SK-N-DZ (cell line): ENCODE measurements at regions not wholly inside any gene's neighbourhood (a gene's known extent, or its start where the extent isn't known, plus 50 kb on each side); places are given as distances from the start of the nearest gene placed in this dataset.

Experiments used
- DNase-seq: peaks from one replicate; pipeline ENCODE4 v3.0.0-alpha.2; 2015; ENCODE audit warnings: low spot score

DNA sequence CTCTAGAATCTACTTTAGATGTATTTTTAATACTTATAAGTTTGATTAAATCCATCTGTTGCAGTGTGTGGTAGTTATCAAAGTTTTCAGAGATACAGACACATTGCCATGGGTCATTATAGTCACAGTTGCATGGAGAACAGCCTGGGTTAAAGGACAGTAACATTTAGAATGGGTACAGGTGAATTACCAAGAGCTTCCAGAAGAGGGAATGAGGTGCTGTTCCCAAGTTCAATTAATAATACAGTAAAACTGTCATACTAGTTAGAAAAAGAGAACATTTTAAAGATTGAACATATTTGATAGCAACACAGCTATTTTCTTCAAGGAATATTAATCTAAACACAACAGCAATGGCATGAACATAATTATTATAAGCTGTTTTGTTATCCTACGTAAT, 322.6 kb upstream of the SLC10A2 start:
- no peak for DNase-seq

- DNase-seq: no peak
Measured at GRCh38 chr13:103386341-103386740, 320.1 kb upstream of the SLC10A2 start.

GRCh38 chr13:103373916-103374315, 307.7 kb upstream of the SLC10A2 start:
- no peak for DNase-seq

DNA sequence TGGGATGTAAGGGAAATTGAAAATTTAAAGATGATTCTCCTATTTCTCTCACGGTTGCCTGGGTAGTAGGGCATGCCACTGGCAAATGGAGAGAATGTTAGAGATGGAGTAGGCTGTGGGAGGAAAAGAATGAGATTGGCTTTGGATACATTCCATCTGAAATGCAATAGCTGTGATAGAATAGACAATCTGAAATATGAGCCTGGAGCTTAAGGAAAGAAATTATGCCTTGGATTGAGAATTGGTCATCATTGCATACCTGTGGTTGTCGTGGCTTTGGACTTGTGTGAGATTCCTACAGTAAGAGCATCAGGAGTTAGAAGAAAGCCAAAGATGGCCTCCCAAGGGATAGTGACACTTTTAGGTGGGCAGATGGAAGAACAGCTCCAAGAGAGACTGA, 305.1 kb upstream of the SLC10A2 start:
- DNase-seq: no peak

DNA sequence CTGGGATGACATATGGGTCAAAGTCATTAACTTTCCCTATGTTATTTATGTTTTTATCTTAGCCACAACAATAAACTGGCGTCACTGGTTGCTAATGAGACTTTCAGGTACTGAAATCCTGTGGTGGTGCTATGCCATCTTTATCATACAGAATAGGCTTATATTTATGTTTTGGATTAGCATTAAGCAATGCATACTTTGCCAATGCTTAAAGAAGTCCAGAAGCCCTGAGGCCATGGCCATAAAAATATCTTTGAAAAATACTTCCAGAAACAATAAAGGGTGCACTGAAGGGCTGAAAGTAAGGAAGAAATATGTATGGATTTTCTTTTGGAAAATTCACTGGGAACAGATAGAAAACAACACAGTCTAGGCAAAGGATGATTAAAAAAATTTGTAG, 304.6 kb upstream of the SLC10A2 start:
- DNase-seq: no peak

DNA sequence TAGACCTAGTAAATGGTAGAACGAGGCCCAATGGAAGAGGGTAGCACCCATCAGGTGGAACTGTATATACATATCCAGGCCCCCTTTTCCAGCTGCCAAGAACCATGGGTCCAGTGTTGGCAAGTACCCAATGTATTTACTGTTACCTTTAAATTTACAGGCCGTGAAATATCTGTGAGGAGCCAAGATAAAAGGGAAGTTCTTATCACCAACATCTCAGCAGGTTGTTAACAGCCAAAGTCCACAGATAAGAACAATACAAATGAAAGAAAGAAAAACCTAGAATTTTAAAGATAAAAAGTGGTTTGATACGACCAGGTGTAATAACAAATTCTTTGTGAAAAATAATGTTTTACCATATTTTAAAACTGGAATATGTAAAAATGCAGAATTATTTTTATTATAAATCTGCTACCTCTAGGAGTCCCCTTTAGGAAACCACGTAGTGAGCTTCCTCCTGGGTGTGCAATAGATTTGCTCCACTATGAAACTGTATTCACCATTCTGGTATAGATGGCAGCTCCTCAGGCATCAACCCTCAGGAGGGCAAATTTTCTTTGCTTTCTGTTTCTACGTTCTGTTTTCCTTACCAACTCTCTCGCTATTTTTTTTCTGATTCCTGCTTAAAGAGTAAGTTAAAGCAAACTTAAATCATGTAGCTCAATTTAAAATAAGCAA, 292.2 kb upstream of the SLC10A2 start:
- no peak for DNase-seq

DNA sequence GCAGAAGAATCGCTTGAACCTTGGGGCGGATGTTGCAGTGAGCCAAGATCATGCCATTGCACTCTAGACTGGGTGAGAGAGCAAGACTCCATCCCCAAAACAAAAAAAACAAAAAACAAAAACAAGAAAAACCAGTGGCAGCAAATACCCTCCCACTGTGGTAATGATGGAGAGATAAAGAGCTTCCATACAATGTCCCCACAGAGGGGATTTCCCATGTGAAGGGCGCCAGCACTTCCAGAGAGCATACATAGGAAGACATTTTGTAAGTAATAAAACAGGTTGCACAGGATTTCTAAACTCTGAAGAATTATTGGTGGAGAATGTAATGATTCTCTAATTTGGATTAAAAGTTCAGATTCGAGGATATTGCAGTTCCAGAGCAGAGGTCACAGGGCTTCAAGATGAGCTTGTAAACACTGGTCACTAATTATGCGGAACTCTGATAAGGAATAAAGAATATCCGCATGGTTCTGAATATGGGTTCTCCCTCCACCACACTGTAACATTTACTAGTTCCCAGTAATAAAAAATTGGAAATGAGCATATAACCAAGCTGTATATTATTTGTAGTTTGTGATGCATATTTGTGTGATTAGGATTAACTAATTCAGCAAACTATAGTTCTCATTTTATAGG, 290.1 kb upstream of the SLC10A2 start:
- DNase-seq: no peak

- DNase-seq: peak; percentile 78
Measured at GRCh38 chr13:103354171-103354570, 288.0 kb upstream of the SLC10A2 start.

- no peak for DNase-seq
Measured at GRCh38 chr13:103351035-103351828, 285.0 kb upstream of the SLC10A2 start.

GRCh38 chr13:103350147-103350546, 283.9 kb upstream of the SLC10A2 start:
- DNase-seq: no peak

DNA sequence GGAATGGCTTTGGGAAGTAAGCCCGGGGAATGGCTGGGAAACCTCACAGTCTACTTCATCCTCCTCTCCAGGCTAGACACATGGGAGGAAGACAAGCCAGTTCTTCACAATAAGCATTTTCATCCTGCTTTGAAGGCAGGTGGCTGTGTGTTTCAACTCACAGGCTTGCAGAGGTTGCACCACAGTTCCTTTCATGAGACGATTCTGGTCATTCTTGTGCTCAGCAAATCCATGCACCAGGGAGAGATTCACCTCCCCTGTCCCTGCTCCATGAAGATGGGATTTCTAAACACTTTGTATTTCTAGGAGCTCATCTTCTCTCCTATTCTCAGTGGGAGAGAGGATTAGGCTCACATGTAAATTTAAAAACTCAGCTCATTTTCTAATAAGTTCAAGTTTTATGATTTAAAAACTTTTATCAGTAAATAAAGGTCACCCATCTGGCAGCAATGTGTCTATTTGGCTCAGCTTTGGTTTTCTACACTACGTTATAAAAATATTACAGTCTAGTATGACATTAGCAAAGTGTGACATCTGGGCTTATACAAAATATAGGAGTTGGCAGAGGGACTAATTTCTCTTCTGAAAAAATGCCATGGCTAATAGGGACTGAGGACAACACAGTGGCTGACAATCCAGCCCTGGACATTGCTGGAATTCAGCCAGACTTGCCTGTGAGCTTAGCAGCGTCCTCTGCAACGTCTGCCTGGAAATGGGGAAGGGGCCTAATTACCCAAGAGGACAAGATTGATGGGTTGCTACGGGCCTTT, 283.2 kb upstream of the SLC10A2 start:
- peak; percentile 23 for DNase-seq

DNA sequence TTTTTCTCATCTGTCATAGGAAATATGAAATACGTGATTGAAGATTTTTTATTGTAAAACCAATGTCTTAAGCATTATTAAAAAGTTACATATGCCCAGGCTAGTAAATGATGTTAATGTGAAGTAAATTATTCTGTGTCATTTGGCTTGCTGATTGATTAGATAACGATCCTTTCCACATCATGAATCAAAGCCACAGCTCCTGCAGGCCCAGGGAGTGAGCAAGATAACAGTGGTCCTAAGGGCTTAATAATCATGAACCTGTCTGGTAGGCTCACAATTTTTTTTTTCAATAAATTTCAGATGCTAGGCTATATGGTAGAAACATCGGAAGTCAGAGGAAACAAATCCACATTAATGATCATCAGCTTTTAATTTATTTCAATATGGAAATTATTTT, 269.0 kb upstream of the SLC10A2 start:
- no peak for DNase-seq

GRCh38 chr13:103331924-103332323, 265.7 kb upstream of the SLC10A2 start:
- DNase-seq: no peak

GRCh38 chr13:103328899-103329298, 262.7 kb upstream of the SLC10A2 start:
- no peak for DNase-seq

DNA sequence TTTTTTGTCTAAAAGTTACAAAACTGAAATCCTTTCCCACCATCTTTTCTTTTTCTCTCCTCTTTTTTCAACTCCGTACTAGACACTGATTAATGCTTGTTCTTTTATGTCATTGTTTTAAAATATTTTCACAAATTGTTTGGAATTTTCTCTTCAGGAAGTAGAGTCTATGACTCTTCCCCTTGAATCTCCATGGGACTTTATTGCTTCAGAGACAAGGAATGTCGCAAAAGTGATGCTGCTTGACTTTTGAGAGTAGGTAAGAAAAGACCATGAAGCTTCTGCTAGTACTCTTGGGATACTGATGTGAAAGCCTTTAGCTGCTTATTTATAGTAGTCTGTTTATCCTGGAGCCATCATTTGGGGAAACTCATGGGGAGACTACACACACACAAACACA, 260.1 kb upstream of the SLC10A2 start:
- no peak for DNase-seq

DNA sequence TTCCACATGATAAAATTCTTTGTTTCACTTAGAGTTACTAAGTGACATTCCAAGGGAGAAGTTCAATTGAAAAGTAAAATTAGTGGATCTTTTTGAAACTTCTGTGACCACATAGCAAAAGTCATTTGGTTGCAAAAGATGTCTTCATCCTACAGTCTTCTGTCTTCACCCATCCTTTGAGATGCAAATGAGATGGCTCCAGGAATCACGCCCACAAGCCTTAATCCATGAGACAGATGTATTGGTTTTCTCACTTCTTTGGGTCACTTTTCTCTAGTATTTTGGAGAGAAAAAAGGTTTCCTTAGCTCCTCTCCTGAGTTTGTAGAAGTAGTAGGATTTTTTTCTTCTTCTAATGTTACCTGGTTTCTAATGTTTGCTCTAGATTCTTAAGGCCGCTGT, 259.5 kb upstream of the SLC10A2 start:
- DNase-seq: no peak

- DNase-seq: no peak
Measured at GRCh38 chr13:103324641-103325040, 258.4 kb upstream of the SLC10A2 start.

GRCh38 chr13:103315711-103316110, 249.5 kb upstream of the SLC10A2 start:
- DNase-seq: no peak

DNA sequence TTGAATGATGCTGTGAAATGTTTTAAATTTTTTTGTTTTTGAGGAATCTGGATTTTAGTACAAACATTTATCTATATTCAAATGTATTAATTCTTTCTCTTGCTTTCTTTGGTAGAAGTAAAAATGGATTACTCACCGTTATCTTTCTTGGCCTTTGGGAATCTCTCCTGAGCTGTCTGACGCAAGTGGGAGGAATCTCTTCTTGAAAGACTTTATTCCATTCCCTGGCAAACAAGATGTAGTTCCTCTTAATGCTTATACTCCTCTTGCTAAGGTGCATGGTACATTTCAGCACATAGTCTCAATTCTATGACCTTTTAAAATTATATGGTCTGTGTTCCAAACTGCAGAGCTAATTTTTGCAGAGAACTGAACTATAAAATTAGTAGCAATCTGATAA, 246.2 kb upstream of the SLC10A2 start:
- no peak for DNase-seq

DNA sequence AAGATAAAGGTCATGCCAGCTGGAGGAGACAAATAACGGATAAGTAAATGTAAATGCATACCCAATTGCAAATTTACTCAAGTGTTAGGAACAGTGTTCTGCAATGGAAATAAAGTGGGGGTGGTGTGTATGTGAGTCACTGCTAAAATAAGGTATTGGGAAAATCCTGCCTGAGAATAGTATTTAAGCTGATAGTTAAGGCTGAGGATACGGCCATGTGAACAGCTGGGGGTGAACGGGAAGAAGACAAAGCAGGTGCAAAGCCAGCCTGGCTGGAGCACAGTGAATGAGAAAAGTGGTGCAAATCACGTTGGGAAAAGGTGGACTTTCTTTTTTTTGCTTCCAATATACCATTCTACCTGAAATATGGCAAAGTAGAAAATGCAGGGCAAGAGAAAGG, 242.4 kb upstream of the SLC10A2 start:
- no peak for DNase-seq

GRCh38 chr13:103306163-103306562, 239.9 kb upstream of the SLC10A2 start:
- DNase-seq: no peak

DNA sequence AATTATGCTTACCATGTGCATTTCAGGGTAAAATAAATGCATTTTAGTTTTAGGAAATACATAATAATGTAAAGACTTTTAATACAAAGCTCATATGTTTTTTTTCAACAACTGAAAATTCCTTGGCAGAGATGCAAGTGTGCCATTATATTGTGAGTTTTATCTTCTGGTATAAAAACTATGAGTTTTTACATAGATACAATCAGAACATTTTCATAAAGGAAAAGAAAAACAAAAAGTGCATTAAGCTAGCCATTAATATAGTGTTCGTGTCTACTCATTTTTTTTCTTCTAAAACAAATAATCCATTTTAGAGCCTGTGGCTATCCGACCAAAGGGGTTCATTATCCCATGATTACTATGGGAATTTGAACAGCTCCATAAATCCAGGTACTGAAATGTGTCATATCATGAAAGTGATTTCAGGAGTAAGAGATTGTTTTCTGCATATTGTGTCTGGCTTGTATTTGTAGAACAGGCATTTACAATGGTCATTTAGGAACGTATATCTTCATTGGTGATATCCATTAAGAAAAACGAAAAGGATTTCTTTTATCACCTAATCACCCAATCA, 236.9 kb upstream of the SLC10A2 start:
- DNase-seq: no peak
